GM18519 (cell line): ENCODE measurements at regions not wholly inside any gene's neighbourhood (a gene's known extent, or its start where the extent isn't known, plus 50 kb on each side); places are given as distances from the start of the nearest gene placed in this dataset.
"Not testable (repeated sequence)": the region's sequence is repeated elsewhere in the genome, so short reads cannot be mapped to it uniquely, and the experiment has no call there.

Source experiments
- ATAC-seq: cut with Tn5 transposase; IDR thresholded peaks from one replicate; pipeline ENCODE4 v1.9.1; 2021; ENCODE audit warnings: mild to moderate bottlenecking, moderate library complexity; ENCODE audit not compliant: unreplicated experiment, low FRiP score

DNA sequence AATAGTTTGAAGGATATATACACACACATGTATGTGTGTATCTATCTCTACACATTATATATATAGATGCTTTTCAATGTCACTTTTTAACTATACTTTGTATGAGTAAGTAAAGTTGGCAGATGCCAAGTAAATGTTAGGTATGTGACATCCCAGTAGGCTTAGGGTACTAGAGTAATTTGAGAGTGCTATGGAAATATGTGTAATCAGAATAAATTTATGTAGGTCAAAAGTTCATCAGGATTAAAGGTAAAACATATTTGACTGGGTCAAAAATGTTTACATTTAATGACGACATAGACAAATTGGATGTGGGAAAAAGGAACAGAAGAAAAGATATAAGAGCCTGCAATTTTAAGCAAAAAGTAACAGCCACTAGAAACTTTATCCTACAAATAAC, 588.8 kb downstream of the ANKRD50 start:
- no peak for ATAC-seq

DNA sequence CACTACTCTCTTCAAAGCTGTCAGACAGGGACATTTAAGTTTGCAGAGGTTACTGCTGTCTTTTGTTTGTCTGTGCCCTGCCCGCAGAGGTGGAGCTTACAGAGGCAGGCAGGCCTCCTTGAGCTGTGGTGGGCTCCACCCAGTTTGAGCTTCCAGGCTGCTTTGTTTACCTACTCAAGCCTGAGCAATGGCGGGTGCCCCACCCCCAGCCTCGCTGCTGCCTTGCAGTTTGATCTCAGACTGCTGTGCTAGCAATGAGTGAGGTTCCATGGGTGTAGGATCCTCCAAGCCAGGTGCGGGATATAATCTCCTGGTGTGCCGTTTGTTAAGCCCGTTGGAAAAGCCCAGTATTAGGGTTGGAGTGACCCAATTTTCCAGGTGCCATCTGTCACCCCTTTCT, 581.2 kb downstream of the ANKRD50 start:
- not testable (repeated sequence) for ATAC-seq

DNA sequence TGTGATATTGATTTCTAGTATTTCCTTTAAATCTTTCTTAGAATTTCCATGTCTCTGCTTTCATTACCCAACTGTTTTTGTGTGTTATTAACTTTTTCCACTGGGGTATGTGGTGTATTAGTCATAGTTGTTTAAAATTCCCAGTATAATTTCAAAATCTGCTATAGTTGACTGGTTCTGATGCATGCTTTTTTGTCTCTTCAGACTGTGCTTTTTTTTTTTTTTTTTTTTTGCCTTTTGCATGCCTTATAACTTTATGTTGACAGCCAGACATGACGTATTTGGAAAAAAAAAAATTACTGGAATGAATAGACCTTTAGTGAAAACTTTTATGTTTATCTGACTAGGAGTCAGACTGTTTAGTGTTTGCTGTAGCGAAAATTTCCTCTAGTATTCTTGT, 580.4 kb downstream of the ANKRD50 start:
- ATAC-seq, result no peak

DNA sequence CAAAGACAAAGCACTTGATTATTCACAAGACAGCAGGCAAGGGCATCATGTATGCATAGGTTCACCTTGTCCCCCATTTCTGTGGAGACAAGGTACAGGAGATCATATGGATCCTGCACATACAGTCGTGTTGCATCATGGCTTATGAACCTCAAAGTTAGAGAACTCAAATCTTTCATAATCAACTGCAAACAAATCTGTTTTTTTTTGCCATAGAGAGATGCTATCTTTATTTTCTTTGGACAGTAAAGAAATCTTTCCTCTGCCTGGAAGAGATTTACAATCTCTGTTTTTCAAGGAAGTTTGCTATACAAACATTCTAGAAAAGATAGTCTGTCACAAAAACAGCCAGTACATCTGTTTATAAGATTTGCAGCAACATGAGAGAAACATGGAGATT, 578.8 kb downstream of the ANKRD50 start:
- no peak for ATAC-seq

DNA sequence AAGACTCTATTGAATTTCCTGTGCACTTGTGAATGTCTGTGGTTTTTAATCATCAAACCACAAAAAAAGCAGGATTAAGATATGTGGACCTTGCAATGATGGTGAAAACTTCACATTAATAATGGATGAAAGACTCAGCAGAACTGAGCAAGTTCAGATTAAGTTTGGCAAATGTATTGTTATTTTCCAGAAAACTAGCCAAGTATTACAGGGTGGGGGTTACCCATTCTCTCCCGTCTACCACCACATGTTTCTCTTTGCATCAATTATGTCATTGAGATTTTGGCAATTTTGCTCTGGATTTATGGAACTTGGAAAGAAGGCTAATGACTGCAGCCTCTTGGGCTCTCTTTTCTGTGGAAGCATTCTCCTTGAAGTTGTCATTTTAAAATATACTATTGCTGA, 577.1 kb downstream of the ANKRD50 start:
- no peak for ATAC-seq

DNA sequence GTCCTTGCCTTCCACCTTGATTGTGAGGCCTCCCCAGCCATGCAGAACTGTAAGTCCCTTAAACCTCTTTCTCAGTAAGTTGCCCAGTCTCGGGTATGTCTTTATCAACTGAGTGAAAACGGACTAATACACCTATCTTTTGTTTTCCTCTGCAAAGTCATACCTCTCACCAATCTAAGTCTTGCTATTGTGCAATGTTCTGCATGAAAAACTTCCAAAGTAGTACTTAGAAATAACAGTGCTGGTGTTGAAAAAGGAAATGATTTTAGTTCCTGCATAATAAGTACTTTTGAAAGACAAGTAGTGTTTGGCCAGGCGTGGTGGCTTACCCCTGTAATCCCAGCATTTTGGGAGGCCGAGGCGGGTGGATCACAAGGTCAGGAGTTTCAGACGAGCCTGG, 573.5 kb downstream of the ANKRD50 start:
- ATAC-seq, result no peak

DNA sequence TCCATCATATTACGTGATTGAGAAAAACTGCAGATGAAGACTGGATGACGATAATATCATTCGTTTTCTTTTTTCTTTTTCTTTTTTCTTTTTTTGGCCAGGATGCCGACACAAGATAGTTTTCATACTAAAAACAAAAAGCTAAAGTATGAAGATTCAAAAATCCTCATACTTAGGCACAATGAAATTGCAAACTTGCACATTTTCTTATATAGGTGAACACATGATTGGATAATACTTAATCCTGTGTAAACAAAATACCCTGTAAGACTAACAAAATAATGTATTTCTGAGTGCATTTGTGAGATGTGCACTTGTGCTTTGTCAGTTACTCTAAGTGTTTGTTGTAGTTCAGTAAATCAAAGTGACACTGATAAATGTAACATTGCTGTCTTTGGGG, 568.9 kb downstream of the ANKRD50 start:
- no peak for ATAC-seq

DNA sequence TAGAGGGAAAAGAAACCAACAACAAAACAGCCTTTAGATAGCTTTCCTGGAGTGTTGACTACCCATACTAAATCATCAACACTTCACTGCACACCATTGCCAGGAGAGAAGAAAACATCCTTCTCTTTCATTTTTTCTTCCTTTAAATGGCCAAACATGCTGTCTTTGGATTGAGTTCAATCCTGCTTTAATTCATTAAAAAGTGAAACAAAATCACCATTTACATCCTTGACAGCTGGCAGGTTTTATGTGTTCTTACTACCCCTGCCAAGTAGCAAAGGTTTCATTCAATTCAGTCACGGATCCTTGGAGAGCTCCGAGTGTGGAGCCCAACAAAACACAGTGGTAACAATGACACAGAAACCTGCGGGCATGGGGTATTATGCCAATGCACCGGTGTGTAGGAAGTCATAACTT, 568.3 kb downstream of the ANKRD50 start:
- ATAC-seq, result no peak

DNA sequence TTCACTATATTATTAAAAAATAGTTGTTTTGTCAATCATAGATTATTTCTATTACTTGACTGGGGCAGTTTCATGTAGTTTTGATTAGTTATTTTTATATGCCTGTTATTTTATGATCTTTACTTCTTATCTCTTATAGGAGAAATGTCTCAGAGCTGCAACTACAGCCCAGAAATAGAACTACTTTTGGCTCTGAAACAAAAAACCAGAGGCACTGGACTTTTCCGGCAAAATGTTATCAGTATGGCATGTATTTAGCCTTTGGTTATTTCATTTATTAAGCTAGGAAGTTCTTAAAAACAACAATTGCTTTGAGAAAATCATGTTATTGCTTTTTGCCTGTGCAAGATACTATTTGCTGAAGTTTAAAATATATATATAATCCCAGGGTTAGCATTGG, 566.5 kb downstream of the ANKRD50 start:
- no peak for ATAC-seq

DNA sequence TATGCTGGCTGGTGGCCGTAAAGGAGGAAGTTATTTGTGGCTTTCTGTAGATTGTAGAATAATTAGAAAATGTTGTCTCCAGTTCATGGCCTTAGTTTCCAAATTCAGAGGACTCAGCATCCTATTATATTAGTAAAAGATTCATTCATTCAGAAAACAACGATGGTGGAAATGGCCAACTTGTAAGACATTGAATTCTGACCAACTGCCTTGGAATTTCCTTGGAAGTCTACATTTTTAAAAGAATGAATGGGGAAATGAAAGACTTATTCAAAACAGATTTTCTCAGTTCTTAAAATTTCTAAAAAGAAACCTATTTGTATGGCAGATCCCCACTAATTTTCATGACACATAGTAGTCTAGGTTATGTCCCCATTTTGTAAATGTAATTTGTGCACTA, 561.5 kb downstream of the ANKRD50 start:
- ATAC-seq, result no peak

DNA sequence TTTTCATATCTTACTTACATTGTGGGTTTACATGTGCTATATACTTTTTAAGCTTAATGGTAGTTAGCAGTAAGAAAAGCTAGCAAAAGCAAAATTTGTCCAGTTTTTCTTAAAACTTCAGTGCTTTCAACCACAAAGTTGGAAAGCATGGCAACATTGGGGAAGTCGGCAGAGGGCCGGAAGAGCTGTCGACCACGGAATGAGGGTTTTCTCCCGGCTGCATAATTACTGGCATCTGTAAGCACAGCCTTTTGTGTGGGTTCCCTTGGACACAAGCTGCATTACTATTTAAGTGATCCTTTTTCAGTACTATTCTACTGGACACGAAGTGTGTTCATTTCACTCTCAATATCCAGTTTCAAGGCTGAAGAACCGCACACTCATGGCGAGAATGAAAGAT, 560.4 kb downstream of the ANKRD50 start:
- no peak for ATAC-seq

DNA sequence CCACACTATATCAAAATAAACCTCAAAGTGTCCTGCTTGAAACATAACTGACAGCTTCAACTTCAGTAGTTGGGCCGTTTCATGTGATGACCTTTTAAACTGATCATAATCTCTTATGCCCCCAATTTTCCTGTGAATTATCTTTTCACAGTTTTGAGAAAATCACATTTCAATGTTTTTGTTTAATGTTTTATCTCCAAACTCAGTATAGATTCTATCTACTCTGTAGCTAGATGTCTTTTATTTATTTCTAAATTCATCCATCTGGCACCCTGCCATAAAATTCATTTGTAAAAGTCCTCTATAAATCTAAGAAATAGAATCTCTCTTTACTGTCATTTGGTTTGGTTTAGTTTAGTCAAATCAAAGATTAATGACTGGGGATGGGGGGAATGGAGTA, 557.3 kb downstream of the ANKRD50 start:
- no peak for ATAC-seq

DNA sequence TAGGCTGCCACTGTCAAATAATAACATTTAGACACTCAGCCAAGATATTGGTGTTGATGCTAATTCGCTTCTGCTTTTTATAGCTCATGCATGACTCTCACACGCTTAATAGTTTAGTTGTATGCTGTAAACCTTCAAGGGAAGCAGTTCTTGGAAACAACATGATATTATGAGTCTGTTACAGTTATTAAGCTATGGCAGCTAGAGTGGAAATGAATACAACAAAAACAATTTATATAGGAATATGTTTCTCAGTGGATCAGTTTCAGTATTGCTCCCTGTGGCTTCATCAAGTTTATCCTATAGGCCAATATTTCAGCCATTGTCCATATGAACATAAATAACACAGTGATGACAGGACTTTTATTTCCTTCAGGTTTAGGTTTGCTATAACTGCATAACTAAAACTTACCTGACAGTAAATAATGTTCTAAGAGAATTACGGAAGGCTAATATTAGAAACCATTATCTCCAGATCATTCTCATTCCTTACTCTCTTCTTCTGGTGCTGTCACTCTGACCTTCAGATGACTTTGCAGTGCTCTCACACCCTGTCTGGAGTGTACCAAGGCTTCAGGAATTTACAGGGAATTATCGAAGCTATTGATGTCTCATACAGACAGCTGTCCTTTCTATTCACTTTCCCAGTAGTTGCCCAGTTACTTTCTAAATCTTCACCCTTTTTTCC, 555.0 kb downstream of the ANKRD50 start:
- ATAC-seq, result no peak

DNA sequence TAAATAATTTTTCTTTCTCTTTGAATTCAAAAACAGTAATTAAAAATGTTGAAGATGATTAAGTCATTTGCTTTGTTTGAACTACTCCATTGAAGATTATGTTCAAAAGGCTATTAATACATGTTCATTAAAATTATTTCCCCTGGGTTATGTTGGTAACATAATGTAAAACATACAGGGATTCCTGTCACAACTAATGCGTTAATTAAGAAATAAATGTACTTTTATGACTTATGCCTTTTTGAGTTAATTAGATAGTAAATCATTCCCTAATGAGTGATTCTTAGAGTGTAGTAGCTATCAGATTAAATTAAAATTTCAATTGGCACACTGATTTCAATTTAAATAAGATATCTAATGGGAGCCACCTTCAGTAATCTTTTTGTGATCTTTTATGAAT, 549.1 kb downstream of the ANKRD50 start:
- no peak for ATAC-seq

DNA sequence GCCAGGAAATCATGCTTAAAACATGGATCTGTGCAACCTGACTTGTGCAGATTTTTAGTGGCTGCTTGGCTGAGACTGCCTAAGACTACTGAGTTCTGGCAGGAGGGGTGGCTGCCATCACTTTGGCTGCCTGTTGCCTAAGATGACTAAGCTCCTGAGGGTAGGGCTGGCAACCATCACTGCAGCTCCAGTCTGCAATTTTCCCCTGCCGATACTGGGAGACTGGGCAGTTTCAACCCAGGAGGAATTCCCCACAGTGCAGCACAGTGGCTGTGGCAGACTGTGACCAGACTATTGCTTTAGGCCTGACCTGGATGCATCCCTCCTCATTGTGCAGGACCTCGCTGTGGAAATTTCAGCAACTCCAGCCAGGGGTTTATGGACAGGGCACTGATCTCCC, 544.9 kb downstream of the ANKRD50 start:
- ATAC-seq, result no peak

DNA sequence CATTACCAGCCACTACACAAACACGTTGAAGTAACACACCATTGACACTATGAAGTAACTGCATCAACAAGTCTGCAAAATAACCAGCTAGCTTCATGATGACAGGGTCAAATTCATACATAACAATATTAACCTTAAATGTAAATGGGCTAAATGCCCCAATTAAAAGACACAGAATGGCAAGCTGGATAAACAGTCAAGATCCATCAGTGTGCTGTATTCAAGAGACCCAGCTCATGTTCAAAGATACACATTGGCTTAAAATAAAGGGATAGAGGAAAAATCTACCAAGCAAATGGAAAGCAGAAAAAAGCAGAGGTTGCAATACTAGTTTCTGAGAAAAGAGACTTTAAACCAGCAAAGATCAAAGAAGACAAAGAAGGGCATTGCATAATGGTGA, 543.0 kb downstream of the ANKRD50 start:
- ATAC-seq, result not testable (repeated sequence)

DNA sequence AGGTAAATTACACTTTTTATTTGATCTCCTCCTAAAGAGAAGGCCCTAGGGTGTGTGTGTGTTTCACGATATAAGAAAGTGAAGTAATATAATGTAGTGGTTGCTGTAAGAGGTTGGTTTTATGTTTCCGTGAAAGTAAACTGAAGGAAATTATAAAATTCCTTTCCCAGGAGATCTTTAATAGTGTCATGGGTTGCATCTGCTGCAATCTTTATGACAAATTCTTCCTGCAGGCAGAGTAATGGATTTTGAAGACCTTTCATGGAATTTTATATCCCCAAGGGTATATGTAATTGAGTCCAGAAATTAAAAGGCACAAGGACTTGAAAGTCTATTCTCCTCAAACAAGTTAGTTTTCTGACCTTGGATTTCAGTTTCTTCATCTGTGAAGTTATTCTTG, 538.6 kb downstream of the ANKRD50 start:
- no peak for ATAC-seq

DNA sequence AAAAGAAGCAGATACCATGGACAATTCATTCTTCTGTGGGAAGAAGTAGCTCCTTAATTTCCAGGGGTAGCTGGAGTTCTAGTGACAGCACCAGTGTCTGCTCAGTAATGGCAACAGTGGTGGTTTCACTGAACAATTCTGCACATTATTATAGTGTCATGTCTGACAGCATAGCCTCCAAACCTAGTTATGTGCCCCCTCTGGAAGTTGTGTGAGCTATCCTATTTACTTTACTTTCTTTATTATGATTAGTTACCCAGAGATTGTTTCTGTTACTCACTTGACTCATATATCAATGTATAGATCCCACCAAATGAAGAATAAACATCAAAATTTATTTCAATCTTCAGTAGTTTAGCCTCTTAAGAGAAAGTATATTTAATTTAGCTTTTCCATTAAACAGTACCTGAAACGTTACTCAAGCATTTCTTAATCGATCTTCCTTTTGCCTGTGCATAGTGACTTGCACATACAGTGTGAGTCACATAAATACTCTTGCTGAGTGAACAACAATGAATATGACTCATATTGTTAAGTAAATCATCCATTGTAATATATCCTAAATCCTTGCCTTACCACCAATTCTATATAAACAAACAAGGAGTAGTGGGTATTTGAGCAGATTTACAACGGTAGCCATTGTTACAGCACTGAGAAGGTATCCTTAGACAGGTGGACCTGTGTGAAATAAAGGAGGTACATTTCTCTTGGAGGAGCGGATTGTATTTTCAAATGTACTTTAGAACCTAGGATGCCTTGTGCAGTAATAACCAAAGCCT, 534.7 kb downstream of the ANKRD50 start:
- no peak for ATAC-seq

DNA sequence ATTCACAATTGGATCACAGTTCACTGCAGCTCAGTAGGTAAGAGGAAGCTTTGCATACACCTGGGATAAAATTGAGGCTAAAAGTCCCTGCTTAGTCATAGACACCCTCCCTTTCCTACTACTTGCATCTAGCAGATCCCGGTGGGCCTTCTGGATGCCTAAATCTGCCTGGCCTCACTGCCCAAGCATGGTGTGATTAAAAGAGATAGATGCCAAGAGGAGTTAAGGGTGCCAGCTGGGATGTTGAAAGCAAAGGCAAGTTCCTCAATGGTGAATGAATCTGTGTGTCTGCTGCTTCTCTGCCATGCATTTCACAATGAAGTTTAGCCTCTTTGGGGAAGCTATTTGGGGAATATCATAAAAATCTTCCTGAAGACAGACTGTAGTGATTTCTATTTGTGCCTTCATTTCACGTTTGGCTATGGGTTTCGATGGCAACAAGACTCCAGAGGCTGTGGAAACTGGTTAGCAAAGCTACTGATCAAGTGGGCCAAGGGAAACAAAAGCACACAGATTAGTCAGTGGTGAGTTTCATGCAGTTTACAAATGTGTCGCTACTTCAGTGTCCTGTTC, 534.0 kb downstream of the ANKRD50 start:
- no peak for ATAC-seq

DNA sequence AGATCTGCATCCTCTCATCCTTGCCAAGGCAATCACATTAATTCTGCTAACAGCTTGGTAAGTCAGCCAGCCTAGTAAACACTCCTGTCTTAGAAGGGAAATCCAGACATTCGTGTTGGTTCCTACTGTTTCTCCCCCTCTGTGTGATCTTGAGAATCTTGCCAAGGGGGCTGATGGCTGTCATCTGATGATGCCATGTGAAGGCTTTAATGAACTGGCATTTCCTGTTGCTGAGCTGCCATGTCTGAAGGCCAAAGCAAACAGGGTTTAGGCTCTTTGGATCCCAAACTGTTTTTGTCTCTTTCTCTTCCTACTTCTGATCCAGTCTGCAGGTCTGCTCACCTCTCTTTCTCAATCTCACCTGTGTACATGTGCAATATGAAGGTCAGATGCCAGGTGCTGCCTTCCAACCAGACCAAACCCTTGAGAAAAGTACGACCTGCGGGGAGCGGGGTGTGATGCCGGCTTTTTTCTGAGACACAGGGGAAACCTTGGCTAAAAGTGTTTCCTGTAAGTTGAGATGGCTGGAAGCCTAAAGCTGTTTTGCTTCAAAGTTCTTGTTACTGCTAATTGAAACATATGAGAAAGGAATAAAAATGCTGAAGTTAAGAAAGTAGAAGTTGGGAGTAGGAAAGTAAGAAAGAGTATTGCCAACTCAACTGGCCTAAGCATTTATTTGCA, 532.9 kb downstream of the ANKRD50 start:
- ATAC-seq, result no peak

DNA sequence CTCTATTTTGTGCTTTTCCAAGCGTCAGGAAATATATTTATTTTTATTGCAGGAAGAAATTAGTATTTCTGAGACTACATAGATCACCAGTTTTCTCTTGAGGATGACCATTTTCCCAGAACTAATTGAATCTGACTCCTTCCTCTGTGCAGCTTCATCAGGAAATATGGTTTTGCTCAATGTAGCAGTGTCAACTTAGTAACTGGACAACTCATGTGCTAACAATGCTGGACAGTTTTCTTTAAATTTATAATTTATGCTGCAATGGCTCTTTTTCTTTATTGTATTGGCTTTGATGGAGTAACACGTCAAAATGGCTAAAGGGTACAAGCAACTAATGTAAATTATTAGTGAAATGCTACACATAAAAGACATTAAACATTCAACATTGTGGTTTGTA, 531.5 kb downstream of the ANKRD50 start:
- ATAC-seq, result no peak
